Dedifferentiated amniotic fluid mesenchymal stem cell (primary cell): ENCODE measurements at regions not wholly inside any gene's neighbourhood (a gene's known extent, or its start where the extent isn't known, plus 50 kb on each side); places are given as distances from the start of the nearest gene placed in this dataset.
A peak's percentile ranks its signal among the peaks of the same experiment; 100 is the strongest.
"Not testable (repeated sequence)": the region's sequence is repeated elsewhere in the genome, so short reads cannot be mapped to it uniquely, and the experiment has no call there.

Experiments used
- DNase-seq: peaks from one replicate; pipeline ENCODE4 v3.0.0-alpha.2; 2016; ENCODE audit errors: extremely low spot score

GRCh38 chr3:38966811-38967692 is 84.7 kb downstream of the SCN11A start:
- DNase-seq, result peak; percentile 31

- no peak for DNase-seq
These were observed 87.1 kb downstream of the SCN11A start for GRCh38 chr3:38964646-38965045.

GRCh38 chr3:38964204-38964603 is 87.5 kb downstream of the SCN11A start:
- DNase-seq, result no peak

- DNase-seq, result peak; percentile 38
These were observed 90.7 kb downstream of the SCN11A start for GRCh38 chr3:38960953-38961622.

- no peak for DNase-seq
These were observed 91.6 kb downstream of the SCN11A start for GRCh38 chr3:38960042-38960622.

- DNase-seq, result no peak
These were observed 93.6 kb downstream of the SCN11A start for GRCh38 chr3:38958026-38958720.

GRCh38 chr3:38957296-38957695 is 94.4 kb downstream of the SCN11A start:
- no peak for DNase-seq

- no peak for DNase-seq
These were observed 99.0 kb downstream of the SCN11A start for GRCh38 chr3:38952721-38953120.

GRCh38 chr3:38951167-38951566 is 100.6 kb downstream of the SCN11A start:
- not testable (repeated sequence) for DNase-seq

GRCh38 chr3:38950581-38950980 is 101.2 kb downstream of the SCN11A start:
- no peak for DNase-seq

- DNase-seq, result no peak
These were observed 101.8 kb downstream of the SCN11A start for GRCh38 chr3:38949994-38950393.

GRCh38 chr3:38940394-38940793 is 111.3 kb downstream of the SCN11A start:
- DNase-seq, result no peak

GRCh38 chr3:38925351-38925750 is 109.3 kb upstream of the SCN10A start:
- DNase-seq, result no peak

- DNase-seq, result no peak
These were observed 100.7 kb upstream of the SCN10A start for GRCh38 chr3:38916706-38917105.

GRCh38 chr3:38907426-38907825 is 91.4 kb upstream of the SCN10A start:
- no peak for DNase-seq

GRCh38 chr3:38890426-38890825 is 74.4 kb upstream of the SCN10A start:
- DNase-seq, result no peak

- DNase-seq, result no peak
These were observed 62.6 kb upstream of the SCN10A start for GRCh38 chr3:38878646-38879045.
